ENCODE measurements at regions not wholly inside any gene's neighbourhood (a gene's known extent, or its start where the extent isn't known, plus 50 kb on each side); places are given as distances from the start of the nearest gene placed in this dataset.
"Not testable (repeated sequence)": the region's sequence is repeated elsewhere in the genome, so short reads cannot be mapped to it uniquely, and the experiment has no call there.

- TF ChIP-seq CTCF (IDR thresholded peaks at IDR 0.05; ENCODE audit: insufficient read depth, low read depth, low read length), result no peak
- no peak for DNase-seq (ENCODE audit: low read depth)
- H3K4me3 ChIP-seq (ENCODE audit: low read depth, low read length), result no peak overlapping the region
Observed at GRCh38 chr4:92235731-92236130, 68.0 kb upstream of the GRID2 start.

- DNase-seq (ENCODE audit: low read depth), result no peak
Observed at GRCh38 chr4:92236877-92237276, 66.9 kb upstream of the GRID2 start.

GRCh38 chr4:92237559-92237958, 66.2 kb upstream of the GRID2 start:
- no peak for DNase-seq (ENCODE audit: low read depth)
- no peak for TF ChIP-seq CTCF (IDR thresholded peaks at IDR 0.05; ENCODE audit: insufficient read depth, low read depth, low read length)
- no peak overlapping the region for H3K4me3 ChIP-seq (ENCODE audit: low read depth, low read length)

More at GRCh38 chr4:92236877-92237276, 66.9 kb upstream of the GRID2 start:
- no peak overlapping the region for H3K4me3 ChIP-seq (ENCODE audit: low read depth, low read length)
- TF ChIP-seq CTCF (IDR thresholded peaks at IDR 0.05; ENCODE audit: insufficient read depth, low read depth, low read length), result no peak

GRCh38 chr4:92241094-92241493, 62.7 kb upstream of the GRID2 start:
- TF ChIP-seq CTCF (IDR thresholded peaks at IDR 0.05; ENCODE audit: insufficient read depth, low read depth, low read length), result no peak
- no peak overlapping the region for H3K4me3 ChIP-seq (ENCODE audit: low read depth, low read length)
- no peak for DNase-seq (ENCODE audit: low read depth)

- DNase-seq (ENCODE audit: low read depth), result no peak
- TF ChIP-seq CTCF (IDR thresholded peaks at IDR 0.05; ENCODE audit: insufficient read depth, low read depth, low read length), result no peak
- no peak overlapping the region for H3K4me3 ChIP-seq (ENCODE audit: low read depth, low read length)
Observed at GRCh38 chr4:92246384-92246783, 57.4 kb upstream of the GRID2 start.

GRCh38 chr4:92249541-92249940, 54.2 kb upstream of the GRID2 start:
- H3K4me3 ChIP-seq (ENCODE audit: low read depth, low read length), result no peak overlapping the region
- no peak for TF ChIP-seq CTCF (IDR thresholded peaks at IDR 0.05; ENCODE audit: insufficient read depth, low read depth, low read length)
- no peak for DNase-seq (ENCODE audit: low read depth)

- TF ChIP-seq CTCF (IDR thresholded peaks at IDR 0.05; ENCODE audit: insufficient read depth, low read depth, low read length), result no peak
- DNase-seq (ENCODE audit: low read depth), result no peak
- no peak overlapping the region for H3K4me3 ChIP-seq (ENCODE audit: low read depth, low read length)
Observed at GRCh38 chr4:92251711-92252110, 52.1 kb upstream of the GRID2 start.

GRCh38 chr4:92252358-92252757, 51.4 kb upstream of the GRID2 start:
- not testable (repeated sequence) for DNase-seq (ENCODE audit: low read depth); H3K4me3 ChIP-seq (ENCODE audit: low read depth, low read length)
